HEK293 (cell line): ENCODE measurements at regions not wholly inside any gene's neighbourhood (a gene's known extent, or its start where the extent isn't known, plus 50 kb on each side); places are given as distances from the start of the nearest gene placed in this dataset.

Source experiments
- CTCF ChIA-PET: fragments of 350-600 bp; formaldehyde crosslinking; extraction: SDS; loops from one replicate; lab custom pipeline; 2021; ENCODE audit warnings: antibody characterized with exemption; lab: Yijun Ruan, JAX
- POLR2A ChIA-PET: fragments of 300-600 bp; formaldehyde crosslinking; extraction: SDS; loops from one replicate; lab custom pipeline; 2020; ENCODE audit warnings: antibody characterized with exemption, inconsistent platforms; lab: Yijun Ruan, JAX
- H3K27ac ChIP-seq: fragments of 200-500 bp; sonication (Bioruptor generic); 2 replicates; pipeline ENCODE4 v1.5.1; 2014; ENCODE audit warnings: low read depth, low read length, control low read depth, inconsistent platforms; ENCODE audit errors: extremely low read depth
- H3K36me3 ChIP-seq, 2 experiments: fragments of 200-500 bp in 1 of 2; sonication (Bioruptor generic) in 1 of 2; 1 replicate in 1 of 2; 2 replicates in 1 of 2; pipeline ENCODE4 v1.5.1; 2014 to 2017; ENCODE audit warnings: inconsistent platforms in 2 of 2, low read length in 2 of 2; ENCODE audit not compliant: control insufficient read depth in 2 of 2, insufficient read depth in 1 of 2
- H3K4me1 ChIP-seq: fragments of 200-500 bp; sonication (Bioruptor generic); 2 replicates; pipeline ENCODE4 v1.5.1; 2014; ENCODE audit warnings: mild to moderate bottlenecking, low read length, inconsistent platforms; ENCODE audit not compliant: control insufficient read depth, insufficient read depth
- H3K4me3 ChIP-seq: 2 replicates; pipeline ENCODE4 v1.5.1; 2011; ENCODE audit warnings: low read depth, mild to moderate bottlenecking, control low read depth, low read length, moderate library complexity
- H3K9me3 ChIP-seq: fragments of 200-500 bp; sonication (Bioruptor generic); 2 replicates; pipeline ENCODE4 v1.5.1; 2014; ENCODE audit warnings: low read depth, low read length, inconsistent platforms; ENCODE audit not compliant: control insufficient read depth, insufficient read depth
- HOXD13 ChIP-seq: sonication (generic); formaldehyde crosslinking; IDR thresholded peaks from 2 replicates; pipeline ENCODE4 v1.8.0; 2022; ENCODE audit warnings: missing genetic modification reagents, borderline replicate concordance
- INSM2 ChIP-seq: fragments of 450-650 bp; formaldehyde crosslinking; IDR thresholded peaks from 2 replicates; pipeline ENCODE4 v1.5.1; 2016; ENCODE audit warnings: missing biosample characterization, missing genetic modification characterization
- KLF16 ChIP-seq: fragments of 450-650 bp; formaldehyde crosslinking; IDR thresholded peaks from 2 replicates; pipeline ENCODE4 v1.5.1; 2017; ENCODE audit warnings: missing biosample characterization, missing genetic modification characterization
- SALL2 ChIP-seq: fragments of 450-650 bp; formaldehyde crosslinking; IDR thresholded peaks from 2 replicates; pipeline ENCODE4 v1.5.0; 2017; ENCODE audit warnings: missing biosample characterization, mild to moderate bottlenecking, missing genetic modification characterization, borderline replicate concordance
- ZBTB44 ChIP-seq: fragments of 450-650 bp; IDR thresholded peaks from 2 replicates; pipeline ENCODE4 v1.5.1; 2018; ENCODE audit warnings: missing biosample characterization, mild to moderate bottlenecking, missing genetic modification characterization
- ZBTB49 ChIP-seq: fragments of 450-650 bp; formaldehyde crosslinking; IDR thresholded peaks from 2 replicates; pipeline ENCODE4 v1.5.1; 2016; ENCODE audit warnings: missing biosample characterization, missing genetic modification characterization, low read depth
- ZNF146 ChIP-seq: fragments of 450-650 bp; formaldehyde crosslinking; IDR thresholded peaks from 2 replicates; pipeline ENCODE4 v1.5.1; 2016; ENCODE audit warnings: missing biosample characterization, missing genetic modification characterization
- ZNF16 ChIP-seq: fragments of 450-650 bp; formaldehyde crosslinking; IDR thresholded peaks from 2 replicates; pipeline ENCODE4 v1.5.1; 2016; ENCODE audit warnings: low read depth, missing biosample characterization, missing genetic modification characterization
- ZNF501 ChIP-seq: fragments of 450-650 bp; formaldehyde crosslinking; IDR thresholded peaks from 2 replicates; pipeline ENCODE4 v1.5.1; 2016; ENCODE audit warnings: missing biosample characterization, missing genetic modification characterization
- ZNF792 ChIP-seq: fragments of 450-650 bp; formaldehyde crosslinking; IDR thresholded peaks from 2 replicates; pipeline ENCODE4 v1.5.1; 2016; ENCODE audit warnings: missing biosample characterization, missing genetic modification characterization
- ZNF830 ChIP-seq: fragments of 450-650 bp; IDR thresholded peaks from 2 replicates; pipeline ENCODE4 v1.5.0; 2018; ENCODE audit warnings: missing biosample characterization, missing genetic modification characterization, low read depth, mild to moderate bottlenecking, moderate library complexity
- TF ChIP-seq, protein P1 (sequence below): fragments of 450-650 bp; formaldehyde crosslinking; IDR thresholded peaks from 2 replicates; pipeline ENCODE4 v1.5.1; 2016; ENCODE audit warnings: missing biosample characterization, missing genetic modification characterization
- TF ChIP-seq, protein P2 (sequence below): fragments of 450-650 bp; formaldehyde crosslinking; IDR thresholded peaks from 2 replicates; pipeline ENCODE4 v1.5.1; 2016; ENCODE audit warnings: missing biosample characterization, missing genetic modification characterization

- H3K27ac ChIP-seq, result no peak overlapping the region
- ChIA-PET POLR2A (no interaction called here), CTCF (interaction anchor here (0.7 kb wide), 1 partner anchor 82 kb away, joined by 3 read pairs; no protein-coding TSS in a partner anchor)
- no peaks in the 10 kb centered on the region for H3K9me3 ChIP-seq
- TF ChIP-seq INSM2 (tag by site-specific recombination) (no peak), KLF16 (tag by site-specific recombination) (no peak), ZNF830 (tag by site-specific recombination) (no peak)
- TF ChIP-seq, protein P1, sequence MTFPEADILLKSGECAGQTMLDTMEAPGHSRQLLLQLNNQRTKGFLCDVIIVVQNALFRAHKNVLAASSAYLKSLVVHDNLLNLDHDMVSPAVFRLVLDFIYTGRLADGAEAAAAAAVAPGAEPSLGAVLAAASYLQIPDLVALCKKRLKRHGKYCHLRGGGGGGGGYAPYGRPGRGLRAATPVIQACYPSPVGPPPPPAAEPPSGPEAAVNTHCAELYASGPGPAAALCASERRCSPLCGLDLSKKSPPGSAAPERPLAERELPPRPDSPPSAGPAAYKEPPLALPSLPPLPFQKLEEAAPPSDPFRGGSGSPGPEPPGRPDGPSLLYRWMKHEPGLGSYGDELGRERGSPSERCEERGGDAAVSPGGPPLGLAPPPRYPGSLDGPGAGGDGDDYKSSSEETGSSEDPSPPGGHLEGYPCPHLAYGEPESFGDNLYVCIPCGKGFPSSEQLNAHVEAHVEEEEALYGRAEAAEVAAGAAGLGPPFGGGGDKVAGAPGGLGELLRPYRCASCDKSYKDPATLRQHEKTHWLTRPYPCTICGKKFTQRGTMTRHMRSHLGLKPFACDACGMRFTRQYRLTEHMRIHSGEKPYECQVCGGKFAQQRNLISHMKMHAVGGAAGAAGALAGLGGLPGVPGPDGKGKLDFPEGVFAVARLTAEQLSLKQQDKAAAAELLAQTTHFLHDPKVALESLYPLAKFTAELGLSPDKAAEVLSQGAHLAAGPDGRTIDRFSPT, result no peak
- no peak overlapping the region for H3K4me3 ChIP-seq
- no peaks in the 10 kb centered on the region for H3K4me1 ChIP-seq
- H3K36me3 ChIP-seq, result no peaks in the 10 kb centered on the region
Observed at GRCh38 chr1:162982364-162982763, 86.8 kb upstream of the RGS4 start.

DNA sequence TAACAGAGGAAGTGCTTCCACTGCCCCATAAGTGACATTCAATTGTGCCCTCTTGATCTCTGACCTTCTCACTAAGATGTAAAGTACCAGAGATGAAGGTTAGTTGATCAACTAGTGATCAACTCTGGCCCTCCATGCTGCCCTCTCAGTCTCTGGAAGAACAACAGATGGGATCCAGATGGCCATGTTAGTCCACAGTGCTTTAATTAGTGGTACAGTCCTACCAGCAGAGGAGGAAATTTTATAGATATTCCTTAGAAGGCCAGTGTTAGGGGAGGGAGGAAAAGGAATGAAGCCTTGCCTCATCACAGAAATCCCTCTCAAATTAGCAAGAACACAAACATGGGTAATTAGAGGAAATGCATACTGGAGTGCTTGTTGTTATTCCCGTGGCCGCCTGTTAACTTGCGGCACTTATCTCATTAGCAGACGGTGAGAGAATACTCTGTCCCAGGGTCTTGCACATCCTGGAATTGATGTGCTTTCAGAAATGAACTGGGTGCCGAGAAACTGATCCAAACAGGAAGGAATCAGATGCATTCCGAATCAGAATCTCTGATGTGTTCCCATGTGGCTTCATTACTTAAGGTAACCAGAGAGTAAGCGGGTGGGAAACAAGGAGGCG, 91.1 kb upstream of the RGS4 start:
- Histone ChIP-seq H3K36me3 (no peaks in the 10 kb centered on the region), H3K9me3 (no peaks in the 10 kb centered on the region), H3K27ac (no peak overlapping the region), H3K4me1 (no peaks in the 10 kb centered on the region)
- ChIA-PET POLR2A (no interaction called here), CTCF (no interaction called here)
- TF ChIP-seq ZNF16, result no peak
- no peak for TF ChIP-seq HOXD13 (CRISPR knock-in tag)
- no peak for TF ChIP-seq ZBTB49 (tag by site-specific recombination)
- TF ChIP-seq SALL2 (tag by site-specific recombination), result no peak
- no peak for TF ChIP-seq ZBTB44 (tag by site-specific recombination)
- no peak for TF ChIP-seq ZNF146 (tag by site-specific recombination)
- TF ChIP-seq, protein P2, sequence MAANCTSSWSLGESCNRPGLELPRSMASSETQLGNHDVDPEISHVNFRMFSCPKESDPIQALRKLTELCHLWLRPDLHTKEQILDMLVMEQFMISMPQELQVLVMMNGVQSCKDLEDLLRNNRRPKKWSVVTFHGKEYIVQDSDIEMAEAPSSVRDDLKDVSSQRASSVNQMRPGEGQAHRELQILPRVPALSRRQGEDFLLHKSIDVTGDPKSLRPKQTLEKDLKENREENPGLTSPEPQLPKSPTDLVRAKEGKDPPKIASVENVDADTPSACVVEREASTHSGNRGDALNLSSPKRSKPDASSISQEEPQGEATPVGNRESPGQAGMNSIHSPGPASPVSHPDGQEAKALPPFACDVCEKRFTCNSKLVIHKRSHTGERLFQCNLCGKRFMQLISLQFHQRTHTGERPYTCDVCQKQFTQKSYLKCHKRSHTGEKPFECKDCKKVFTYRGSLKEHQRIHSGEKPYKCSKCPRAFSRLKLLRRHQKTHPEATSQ (tag by site-specific recombination), result no peak
- no peak for TF ChIP-seq ZNF501 (tag by site-specific recombination)
- no peak for TF ChIP-seq ZNF792
- TF ChIP-seq, all 188 proteins: peak for 0
- H3K4me3 ChIP-seq, result no peak overlapping the region
